Heart right ventricle (tissue), 16 donors: ENCODE measurements at regions not wholly inside any gene's neighbourhood (a gene's known extent, or its start where the extent isn't known, plus 50 kb on each side); places are given as distances from the start of the nearest gene placed in this dataset.
A peak's percentile ranks its signal among the peaks of the same experiment; 100 is the strongest.

Experiments
- ATAC-seq, 8 donors: fragments of 200-7000 bp; cut with Tn5 transposase; one replicate each; pipeline ENCODE4 v1.9.1; 2020; ENCODE audit warnings: mild to moderate bottlenecking in 8 of 8, moderate library complexity in 8 of 8, moderate number of reproducible peaks in 1 of 8
- DNase-seq, 2 donors: peaks; one replicate each; pipeline ENCODE4 v3.0.0-alpha.2; 2020
- H3K27ac ChIP-seq, 10 donors: fragments of 200-600 bp; sonication (generic) in 2 of 10; one replicate each; pipeline versions ENCODE4 v1.5.0 to v1.8.0; 2020 to 2022; ENCODE audit warnings: mild to moderate bottlenecking in 3 of 10
- H3K27me3 ChIP-seq, 7 donors: fragments of 200-600 bp; one replicate each; pipeline ENCODE4 v1.8.0; 2021 to 2022; ENCODE audit warnings: mild to moderate bottlenecking in 2 of 7
- H3K36me3 ChIP-seq, 9 donors: fragments of 200-600 bp; sonication (generic) in 1 of 9; one replicate each; pipeline versions ENCODE4 v1.5.0 to v1.8.0; 2020 to 2022; ENCODE audit warnings: mild to moderate bottlenecking in 2 of 9
- H3K4me1 ChIP-seq, 9 donors: fragments of 200-600 bp; sonication (generic) in 1 of 9; one replicate each; pipeline versions ENCODE4 v1.5.0 to v1.8.0; 2020 to 2022; ENCODE audit warnings: mild to moderate bottlenecking in 4 of 9
- H3K4me3 ChIP-seq, 10 donors: fragments of 200-600 bp; sonication (generic) in 2 of 10; one replicate each; pipeline versions ENCODE4 v1.5.0 to v1.8.0; 2020 to 2022; ENCODE audit warnings: mild to moderate bottlenecking in 7 of 10, moderate library complexity in 2 of 10
- H3K9me3 ChIP-seq, 11 donors: fragments of 200-600 bp in 10 of 11; sonication (generic) in 2 of 11; one replicate each; pipeline versions ENCODE4 v1.5.0 to v1.8.0; 2013 to 2022; ENCODE audit warnings: mild to moderate bottlenecking in 2 of 11, control low read depth in 1 of 11, moderate library complexity in 1 of 11
- WGBS, 2 donors: extraction: QIAGEN DNeasy Blood & Tissue Kit; methylation state at CpG; one replicate each; pipeline ENCODE4 v1.1.7; 2013; ENCODE audit warnings: inconsistent platforms in 1 of 2; 5-methylcytosine and 5-hydroxymethylcytosine counted together
- intact Hi-C, 10 donors: fragments of 100-400 bp; cut with DNase I; formaldehyde crosslinking; loops; one replicate each; pipeline versions ENCODE4 v1.11.1 to v1.14.2; 2022
- TF ChIP-seq, protein P1 (sequence below), 9 donors: fragments of 200-600 bp; sonication (generic) in 2 of 9; IDR thresholded peaks; one replicate each; pipeline versions ENCODE4 v1.5.0 to v1.8.0; 2021 to 2022; ENCODE audit warnings: antibody characterized with exemption in 9 of 9, mild to moderate bottlenecking in 5 of 9, moderate library complexity in 1 of 9
- donor health status: Arrhythmogenic right ventricular cardiomyopathy.
- donor health status: ischemic (EF 13 %, LVEDD 7.1; RV severe dilation, severe dysfunction).
- donor health status: healthy with polysubstance abuse.
- donor health status: DM: no; HTN: yes; CAD: no.
- donor health status: DM: no; HTN: no; CAD: no.
- donor health status: ischemic (EF 25% LVEDD 6.9; RV normal size, moderate dysfunction).
- donor health status: ischemic (EF 25% LVEDD 5.7; RV mildly dilated, moderate dysfunction).
- donor health status: healthy.
- donor health status: DM: yes; HTN: yes; CAD: no.
- donor health status: Ischemic cardiomyopathy.
- donor health status: ischemic (EF 35%, LVEDD 5.7; RV mildly dilated, moderate dysfunction).
- donor health status: nonischemic (EF 11% LVEDD 7.7; RV severe dilation, severe dysfunction).
- donor health status: DM: yes; HTN: yes; CAD: no.
- donor health status: PGD.
- donor health status: ischemic (EF 29% LVEDD 5.4; RV normal size, mild dysfunction).
- donor health status: nonischemic (EF 23%, LVEDD 6.1; RV moderate dilation, normal function).

DNA sequence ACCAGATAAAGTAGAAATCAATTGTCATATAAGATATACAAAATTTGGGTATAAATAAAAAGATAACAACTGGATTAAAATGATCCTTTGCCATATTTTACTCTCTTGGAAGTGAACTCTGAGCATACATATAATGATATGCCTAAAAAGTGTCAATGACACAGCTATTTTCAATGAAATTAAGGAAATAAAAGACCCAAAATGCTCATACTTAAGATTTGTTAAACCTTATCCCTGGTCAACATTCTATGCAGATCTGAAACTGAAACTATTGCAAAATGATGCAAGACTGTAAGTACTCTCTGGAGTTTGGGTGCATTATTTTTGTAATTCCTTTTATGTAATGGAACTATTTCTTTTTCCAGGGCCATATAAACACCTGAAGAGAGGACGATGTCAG lies 119.0 kb upstream of the SGK1 start:
- peak in 5 of 8 donors; percentile 52 to 68 (median 58) for ATAC-seq
- Histone ChIP-seq H3K36me3 (no peaks in the 10 kb centered on the region), H3K4me1 (peaks cover 0 to 26% (median 0%) of the 10 kb centered on the region in 9 donors), H3K27ac (peak overlapping the region in 2 of 10 donors; percentile 37 to 89), H3K9me3 (no peaks in the 10 kb centered on the region), H3K27me3 (no peaks in the 10 kb centered on the region), H3K4me3 (no peak overlapping the region)
- 0 to 83% methylated on average over 1 of the region's 1 CpG for WGBS, 2 donors
- intact Hi-C loops: no loop called here
- DNase-seq: no peak
- TF ChIP-seq, protein P1, sequence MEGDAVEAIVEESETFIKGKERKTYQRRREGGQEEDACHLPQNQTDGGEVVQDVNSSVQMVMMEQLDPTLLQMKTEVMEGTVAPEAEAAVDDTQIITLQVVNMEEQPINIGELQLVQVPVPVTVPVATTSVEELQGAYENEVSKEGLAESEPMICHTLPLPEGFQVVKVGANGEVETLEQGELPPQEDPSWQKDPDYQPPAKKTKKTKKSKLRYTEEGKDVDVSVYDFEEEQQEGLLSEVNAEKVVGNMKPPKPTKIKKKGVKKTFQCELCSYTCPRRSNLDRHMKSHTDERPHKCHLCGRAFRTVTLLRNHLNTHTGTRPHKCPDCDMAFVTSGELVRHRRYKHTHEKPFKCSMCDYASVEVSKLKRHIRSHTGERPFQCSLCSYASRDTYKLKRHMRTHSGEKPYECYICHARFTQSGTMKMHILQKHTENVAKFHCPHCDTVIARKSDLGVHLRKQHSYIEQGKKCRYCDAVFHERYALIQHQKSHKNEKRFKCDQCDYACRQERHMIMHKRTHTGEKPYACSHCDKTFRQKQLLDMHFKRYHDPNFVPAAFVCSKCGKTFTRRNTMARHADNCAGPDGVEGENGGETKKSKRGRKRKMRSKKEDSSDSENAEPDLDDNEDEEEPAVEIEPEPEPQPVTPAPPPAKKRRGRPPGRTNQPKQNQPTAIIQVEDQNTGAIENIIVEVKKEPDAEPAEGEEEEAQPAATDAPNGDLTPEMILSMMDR (IDR thresholded peaks at IDR 0.05): no peak

DNA sequence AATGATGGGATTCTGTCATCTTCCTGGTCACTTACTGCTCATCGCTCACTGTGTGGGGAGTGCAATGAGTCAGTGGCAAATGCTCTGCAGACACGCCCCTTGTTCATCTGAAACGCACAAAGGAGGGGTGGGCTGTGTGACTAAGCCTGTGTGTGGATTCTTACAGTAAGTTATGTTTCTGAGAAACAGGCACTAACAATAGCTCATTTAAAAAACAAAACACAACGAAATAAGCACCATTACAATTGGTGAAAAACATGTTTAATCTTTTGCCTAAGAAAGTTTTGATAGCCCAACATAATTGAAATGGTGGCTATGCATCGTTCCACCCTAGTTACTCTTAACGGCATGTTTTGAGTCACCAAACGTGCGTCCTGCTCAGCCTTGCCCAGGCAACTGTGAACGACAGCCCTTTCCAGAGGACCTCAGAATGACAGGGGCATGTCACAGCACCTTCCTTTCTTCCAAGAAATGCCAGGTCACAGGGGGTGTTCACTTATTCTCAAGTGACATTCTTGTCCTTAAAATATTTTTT lies 118.4 kb upstream of the SGK1 start:
- no peaks in the 10 kb centered on the region for H3K9me3 ChIP-seq
- peak overlapping the region in 1 of 10 donors; percentile 12 for H3K4me3 ChIP-seq
- TF ChIP-seq, protein P1 (IDR thresholded peaks at IDR 0.05): no peak
- peak in 6 of 8 donors; percentile 80 to 97 (median 89) for ATAC-seq
- peak in 1 of 2 donors; percentile 48 for DNase-seq
- intact Hi-C loops: no loop called here
- no peaks in the 10 kb centered on the region for H3K27me3 ChIP-seq
- H3K36me3 ChIP-seq: no peaks in the 10 kb centered on the region
- peaks cover 0 to 26% (median 0%) of the 10 kb centered on the region in 9 donors for H3K4me1 ChIP-seq
- peak overlapping the region in 2 of 10 donors; percentile 37 to 89 for H3K27ac ChIP-seq
- WGBS, 2 donors: 61 to 69% methylated on average over 9 of the region's 9 CpGs

DNA sequence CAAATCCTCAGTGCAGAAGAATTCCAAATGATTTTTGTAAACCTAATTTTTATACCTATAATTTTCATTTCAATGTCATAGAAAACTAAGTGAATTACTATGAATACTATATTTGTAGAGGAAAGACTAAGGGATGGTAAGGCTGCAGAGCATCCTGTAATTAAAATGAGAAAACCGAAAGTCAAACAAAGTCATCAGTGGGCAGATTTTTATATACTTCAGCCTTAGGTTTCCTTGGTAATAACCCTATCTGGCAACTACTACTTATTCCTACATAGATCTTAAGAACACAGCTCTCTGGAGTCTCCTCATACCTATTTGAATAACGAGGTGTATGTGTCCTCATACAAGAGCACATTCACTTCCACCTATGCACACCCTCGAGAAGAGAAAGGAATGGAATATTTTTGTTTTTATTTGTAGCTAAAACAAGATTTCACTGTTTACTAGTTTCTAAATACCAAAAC lies 117.9 kb upstream of the SGK1 start:
- Histone ChIP-seq H3K27me3 (no peaks in the 10 kb centered on the region), H3K36me3 (no peaks in the 10 kb centered on the region), H3K4me1 (peaks cover 0 to 26% (median 0%) of the 10 kb centered on the region in 9 donors), H3K4me3 (peak overlapping the region in 1 of 10 donors; percentile 12), H3K27ac (peak overlapping the region in 2 of 10 donors; percentile 34 to 89), H3K9me3 (no peaks in the 10 kb centered on the region)
- ATAC-seq (no peak), DNase-seq (no peak)
- TF ChIP-seq, protein P1 (IDR thresholded peaks at IDR 0.05): no peak
- 44 to 64% methylated on average over 3 of the region's 3 CpGs for WGBS, 2 donors
- intact Hi-C loops: no loop called here

DNA sequence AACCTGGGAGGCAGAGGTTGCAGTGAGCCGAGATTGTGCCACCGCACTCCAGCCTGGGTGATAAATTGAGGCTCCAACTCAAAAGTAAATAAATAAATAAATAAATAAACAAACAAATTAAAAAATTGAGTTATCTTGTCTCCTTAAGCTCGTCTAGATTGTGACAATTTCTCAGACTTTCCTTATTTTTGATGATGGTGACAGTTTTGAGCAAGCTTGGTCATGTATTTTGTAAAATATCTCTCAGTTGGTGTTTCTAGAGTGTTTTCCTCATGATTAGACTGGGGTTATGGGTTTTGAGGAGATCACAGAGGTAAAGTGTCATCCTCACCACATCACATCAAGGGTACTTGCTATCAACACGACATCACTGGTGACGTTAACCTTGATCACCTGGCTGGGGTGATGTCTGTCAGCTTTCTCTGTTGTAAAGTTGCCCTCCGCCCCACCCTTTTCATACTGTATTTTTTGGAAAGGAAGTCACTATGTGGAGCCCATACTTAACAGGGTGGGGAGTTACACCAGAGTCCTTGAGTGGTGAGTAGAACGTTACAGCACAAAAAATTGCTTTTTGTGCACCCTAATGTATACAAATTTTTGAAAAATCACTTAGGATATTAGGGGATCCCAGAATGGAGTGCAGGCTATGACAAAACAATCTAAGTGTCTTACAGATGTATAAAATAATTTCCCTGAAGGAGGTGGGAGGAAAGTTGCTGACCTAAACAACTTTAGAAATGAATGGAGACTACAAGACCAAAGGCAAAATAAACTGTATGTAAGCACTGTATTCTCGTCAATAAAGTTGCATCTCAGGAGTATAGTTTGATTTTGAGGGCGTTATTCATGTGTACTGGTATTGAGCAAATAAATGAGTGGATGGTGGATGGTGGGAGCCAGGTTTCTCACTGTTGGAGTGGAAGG lies 116.4 kb upstream of the SGK1 start:
- Histone ChIP-seq H3K27ac (no peak overlapping the region), H3K4me3 (no peak overlapping the region), H3K4me1 (peaks cover 0 to 26% (median 0%) of the 10 kb centered on the region in 9 donors), H3K27me3 (no peaks in the 10 kb centered on the region), H3K9me3 (no peaks in the 10 kb centered on the region), H3K36me3 (no peaks in the 10 kb centered on the region)
- TF ChIP-seq, protein P1 (IDR thresholded peaks at IDR 0.05): no peak
- 94 to 96% methylated on average over 9 of the region's 9 CpGs for WGBS, 2 donors
- ATAC-seq (no peak), DNase-seq (no peak)
- intact Hi-C loops: no loop called here
